GM12878 (cell line): ENCODE measurements at regions not wholly inside any gene's neighbourhood (a gene's known extent, or its start where the extent isn't known, plus 50 kb on each side); places are given as distances from the start of the nearest gene placed in this dataset.

Source experiments
- ATAC-seq: fragments of 200-7000 bp; cut with Tn5 transposase; 3 replicates; pipeline ENCODE4 v1.9.1; 2020; ENCODE audit warnings: mild to moderate bottlenecking, moderate library complexity
- BruUV-seq: library from RNA; stranded (reverse); fragments of 400-500 nt; replicated peaks from 2 replicates; lab custom pipeline; 2021; lab: Mats Ljungman, UMichigan
- CTCF ChIA-PET: fragments of 300-600 bp; sonication (Branson Sonifier 250); formaldehyde crosslinking; extraction: SDS; loops from one replicate; lab custom pipeline; 2021; ENCODE audit warnings: inconsistent platforms; lab: Yijun Ruan, JAX
- POLR2A ChIA-PET: fragments of 350-600 bp; formaldehyde crosslinking; extraction: SDS; loops from one replicate; lab custom pipeline; 2021; ENCODE audit warnings: inconsistent platforms; lab: Charles Lee
- RAD21 ChIA-PET: fragments of 300-600 bp; sonication (Branson Sonifier 250); formaldehyde crosslinking; loops from one replicate; lab custom pipeline; 2023; ENCODE audit warnings: antibody characterized with exemption; ENCODE audit not compliant: unreplicated experiment; lab: Charles Lee
- SMC1A ChIA-PET: fragments of 300-600 bp; sonication (Branson Sonifier 250); formaldehyde crosslinking; loops from one replicate; lab custom pipeline; 2023; ENCODE audit not compliant: unreplicated experiment, uncharacterized antibody; lab: Charles Lee
- DNase-seq: peaks from one replicate; pipeline ENCODE4 v3.0.0-alpha.2; 2011; ENCODE audit warnings: low read depth, low spot score
- FAIRE-seq: peaks from 3 replicates; lab custom pipeline; 2011; peaks lifted over from hg19 to GRCh38; lab: Jason Lieb, UNC
- H2AFZ ChIP-seq: 2 replicates; pipeline ENCODE4 v1.6.0; 2011; ENCODE audit warnings: low read depth, low read length, control low read depth; ENCODE audit not compliant: control insufficient read depth
- H3K27ac ChIP-seq: 2 replicates; pipeline ENCODE4 v1.5.1; 2011; ENCODE audit warnings: control low read depth; ENCODE audit not compliant: control insufficient read depth, insufficient read depth
- H3K27me3 ChIP-seq, 2 experiments: replicated peaks in 1 of 2; 2 replicates each; pipeline versions ENCODE4 v1.6.0 to v1.6.1; 2011; ENCODE audit warnings: low read length in 1 of 2; ENCODE audit not compliant: control insufficient read depth in 2 of 2, insufficient read depth in 2 of 2
- H3K36me3 ChIP-seq, 2 experiments: 2 replicates each; pipeline ENCODE4 v1.5.1; 2011; ENCODE audit warnings: low read length in 1 of 2; ENCODE audit not compliant: control insufficient read depth in 2 of 2, insufficient read depth in 2 of 2
- H3K4me1 ChIP-seq: 2 replicates; pipeline ENCODE4 v1.6.1; 2011; ENCODE audit warnings: mild to moderate bottlenecking, low read length, moderate library complexity, mixed read lengths; ENCODE audit not compliant: control insufficient read depth, insufficient read depth
- H3K4me2 ChIP-seq: 2 replicates; pipeline ENCODE4 v1.6.0; 2011; ENCODE audit warnings: control low read depth; ENCODE audit not compliant: control insufficient read depth, insufficient read depth
- H3K4me3 ChIP-seq: fragments of 200-600 bp; sonication (generic); 2 replicates; pipeline ENCODE4 v1.5.1; 2016
- H3K79me2 ChIP-seq: 2 replicates; pipeline ENCODE4 v1.6.0; 2011; ENCODE audit warnings: low read length; ENCODE audit not compliant: control insufficient read depth, insufficient read depth
- H3K9ac ChIP-seq: 2 replicates; pipeline ENCODE4 v1.8.0; 2011; ENCODE audit warnings: low read length, control low read depth, mixed read lengths; ENCODE audit not compliant: control insufficient read depth, insufficient read depth
- H3K9me3 ChIP-seq: replicated peaks from 3 replicates; pipeline ENCODE4 v1.5.1; 2011; ENCODE audit warnings: mild to moderate bottlenecking, low read length; ENCODE audit not compliant: control insufficient read depth, insufficient read depth
- H4K20me1 ChIP-seq: 2 replicates; pipeline ENCODE4 v1.6.0; 2011; ENCODE audit not compliant: control insufficient read depth, insufficient read depth
- BHLHE40 ChIP-seq, 2 experiments: fragments of 450-650 bp in 1 of 2; IDR thresholded peaks; 2 replicates each; pipeline ENCODE4 v1.6.1; 2011 to 2017; ENCODE audit warnings: low read depth in 2 of 2, borderline replicate concordance in 1 of 2, improper control_type of control experiment in 1 of 2, low read length in 1 of 2, mild to moderate bottlenecking in 1 of 2
- CTCF ChIP-seq, 3 experiments: IDR thresholded peaks in 2 of 3; conservative IDR thresholded peaks in 1 of 3; 2 replicates each; pipeline ENCODE4 v1.5.1; 2011; ENCODE audit warnings: low read depth in 3 of 3, low read length in 3 of 3, mild to moderate bottlenecking in 3 of 3, control low read depth in 2 of 3, moderate library complexity in 2 of 3, inconsistent platforms in 1 of 3, mixed read lengths in 1 of 3; ENCODE audit not compliant: control insufficient read depth in 2 of 3, insufficient read depth in 1 of 3; ENCODE audit errors: extremely low read depth in 1 of 3
- EGR1 ChIP-seq, 2 experiments: IDR thresholded peaks; 1 replicate in 1 of 2; 2 replicates in 1 of 2; pipeline ENCODE4 v1.6.1; 2011 to 2012; ENCODE audit warnings: low read depth in 2 of 2, low read length in 2 of 2, borderline replicate concordance in 1 of 2, mild to moderate bottlenecking in 1 of 2, moderate library complexity in 1 of 2
- JUNB ChIP-seq: IDR thresholded peaks from 2 replicates; pipeline ENCODE4 v1.6.1; 2016; ENCODE audit warnings: antibody characterized with exemption, mild to moderate bottlenecking
- MTA2 ChIP-seq: fragments of 450-650 bp; IDR thresholded peaks from 2 replicates; pipeline ENCODE4 v1.6.1; 2016; ENCODE audit warnings: low read depth, mild to moderate bottlenecking, moderate library complexity
- RAD21 ChIP-seq: IDR thresholded peaks from 2 replicates; pipeline ENCODE4 v1.6.1; 2011; ENCODE audit warnings: mild to moderate bottlenecking, low read depth, low read length, moderate library complexity; ENCODE audit not compliant: insufficient read depth
- SMC3 ChIP-seq: IDR thresholded peaks from 2 replicates; pipeline ENCODE4 v1.6.1; 2011; ENCODE audit warnings: low read length, improper control_type of control experiment, borderline replicate concordance
- STAT1 ChIP-seq: fragments of 450-650 bp; conservative IDR thresholded peaks from 2 replicates; pipeline ENCODE4 v1.6.1; 2014; ENCODE audit warnings: antibody characterized with exemption, mild to moderate bottlenecking
- ZNF384 ChIP-seq: IDR thresholded peaks from 2 replicates; pipeline ENCODE4 v1.6.1; 2012; ENCODE audit warnings: low read depth, mild to moderate bottlenecking, low read length, improper control_type of control experiment, borderline replicate concordance
- WGBS: methylation state at CpG from one replicate; pipeline ENCODE4 v1.1.6; 2016; ENCODE audit warnings: low lambda C conversion rate; ENCODE audit not compliant: insufficient replicate concordance, insufficient coverage; ENCODE audit errors: missing lambda C conversion rate; 5-methylcytosine and 5-hydroxymethylcytosine counted together
- in situ Hi-C: fragments of 300-500 bp; cut with MboI; formaldehyde crosslinking; loops from 9 replicates; pipeline ENCODE4 v1.14.3; 2018; ENCODE audit warnings: mixed read lengths
- intact Hi-C: fragments of 100-400 bp; cut with micrococcal nuclease; formaldehyde crosslinking; loops from one replicate; pipeline ENCODE4 v1.14.2; 2022; ENCODE audit not compliant: unreplicated experiment

- H3K79me2 ChIP-seq = no peaks in the 10 kb centered on the region
- RAD21 ChIA-PET = no interaction called here
- H3K9me3 ChIP-seq = no peaks in the 10 kb centered on the region
- FAIRE-seq (no peak), DNase-seq (no peak), ATAC-seq (no peak)
- intact Hi-C loops = no loop called here
- H3K36me3 ChIP-seq = no peaks in the 10 kb centered on the region
- no peak overlapping the region for H2AFZ ChIP-seq
- TF ChIP-seq STAT1 = no peak
- TF ChIP-seq EGR1 (IDR thresholded peaks at IDR 0.05; ENCODE audit: borderline replicate concordance in 1 of 2, low read depth in 2 of 2, low read length in 2 of 2) = no peak
- TF ChIP-seq JUNB = no peak
- H3K4me3 ChIP-seq = no peak overlapping the region
- BruUV-seq = no TSS peak
- no peak overlapping the region for H3K9ac ChIP-seq
- no peaks in the 10 kb centered on the region for H3K4me1 ChIP-seq
- CTCF ChIA-PET = interaction anchor here (1.3 kb wide), 1 partner anchor 12 kb away, joined by 4 read pairs; no protein-coding TSS in a partner anchor
- 52% methylated on average over 2 of the region's 2 CpGs for WGBS
- POLR2A ChIA-PET = no interaction called here
- H3K4me2 ChIP-seq = no peak overlapping the region
- SMC1A ChIA-PET = interaction anchor here (1.6 kb wide), 1 partner anchor 13 kb away, joined by 4 read pairs; no protein-coding TSS in a partner anchor
- H3K27me3 ChIP-seq = no peaks in the 10 kb centered on the region
- in situ Hi-C loops = no loop called here
- no peak overlapping the region for H3K27ac ChIP-seq
- H4K20me1 ChIP-seq = no peaks in the 10 kb centered on the region
Observed at GRCh38 chr3:168870892-168871291, 775.2 kb upstream of the GOLIM4 start.

DNA sequence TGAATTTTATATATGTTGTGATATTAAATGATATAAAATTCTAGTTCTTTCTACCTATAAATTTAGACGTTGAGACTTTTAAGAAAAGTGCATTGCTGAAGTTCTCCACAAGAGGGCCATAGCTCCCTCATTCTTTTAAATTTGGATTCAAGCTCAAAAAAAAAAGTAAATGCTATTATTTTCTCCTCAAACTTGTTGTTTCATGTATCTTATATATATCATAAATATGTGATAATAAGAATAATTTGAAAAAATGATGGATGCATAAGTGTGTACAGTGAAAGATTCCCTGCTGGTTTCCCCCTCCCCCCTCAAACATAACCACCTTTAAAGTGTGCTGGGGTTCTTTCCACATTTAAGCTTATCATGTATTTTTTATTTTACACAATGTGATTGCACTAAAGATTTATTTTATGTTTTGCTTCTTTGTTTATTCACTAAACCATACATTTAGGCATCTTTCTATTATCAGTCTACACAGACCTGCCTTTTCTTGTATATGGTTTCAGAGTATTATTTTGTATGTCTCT lies 769.4 kb upstream of the GOLIM4 start:
- Histone ChIP-seq H3K79me2 (no peaks in the 10 kb centered on the region), H4K20me1 (no peaks in the 10 kb centered on the region), H3K4me3 (no peak overlapping the region), H3K9me3 (no peaks in the 10 kb centered on the region), H3K27me3 (no peaks in the 10 kb centered on the region), H3K4me1 (no peaks in the 10 kb centered on the region), H3K4me2 (no peak overlapping the region), H3K36me3 (no peaks in the 10 kb centered on the region), H3K27ac (no peak overlapping the region), H2AFZ (no peak overlapping the region), H3K9ac (no peak overlapping the region)
- ChIA-PET RAD21 (interaction anchor here (1.2 to 2.0 kb wide), 5 partner anchors 11 to 880 kb away, joined by 3 to 10 read pairs (median 5); no protein-coding TSS in a partner anchor), SMC1A (interaction anchor here (0.6 to 1.6 kb wide), 9 partner anchors 15 to 880 kb away, joined by 3 to 5 read pairs (median 3); no protein-coding TSS in a partner anchor), POLR2A (no interaction called here), CTCF (interaction anchor here (0.9 to 2.8 kb wide), 20 partner anchors 9 to 882 kb away, joined by 3 to 23 read pairs (median 4); no protein-coding TSS in a partner anchor)
- intact Hi-C loops (loop anchor here (2.0 kb wide), 1 partner anchor 880 kb away; no protein-coding TSS in a partner anchor), in situ Hi-C loops (no loop called here)
- no peak for FAIRE-seq
- no peak for ATAC-seq
- TF ChIP-seq MTA2 (no peak), RAD21 (peak; percentile 53), BHLHE40 (IDR thresholded peaks at IDR 0.05; ENCODE audit: borderline replicate concordance in 1 of 2, low read depth in 2 of 2, low read length in 1 of 2) (no peak), ZNF384 (peak; percentile 62), SMC3 (peak; percentile 44; the same call in 1 of the 2 replicates), CTCF (IDR thresholded peaks at IDR 0.05 in 2 of 3, conservative IDR thresholded peaks at IDR 0.05 in 1 of 3; ENCODE audit: control insufficient read depth in 2 of 3, extremely low read depth in 1 of 3, insufficient read depth in 1 of 3, low read depth in 3 of 3, low read length in 3 of 3) (peak; percentile 47 to 58 (median 51); a peak in 5 of 6 replicates)
- 0% methylated on average over 1 of the region's 1 CpG for WGBS
- no TSS peak for BruUV-seq
- DNase-seq = no peak
